Loucy (cell line): ENCODE measurements at regions not wholly inside any gene's neighbourhood (a gene's known extent, or its start where the extent isn't known, plus 50 kb on each side); places are given as distances from the start of the nearest gene placed in this dataset.

ENCODE experiments used
- H2AFZ ChIP-seq: fragments of 200-600 bp; sonication (generic); 2 replicates; pipeline ENCODE4 v1.6.0; 2016; ENCODE audit warnings: antibody characterized with exemption, mild to moderate bottlenecking, low read length, moderate library complexity
- H3F3A ChIP-seq: fragments of 200-600 bp; 2 replicates; pipeline ENCODE4 v1.6.0; 2016; ENCODE audit warnings: antibody characterized with exemption, low read depth, mild to moderate bottlenecking
- H3K27me3 ChIP-seq: fragments of 200-600 bp; sonication (generic); 2 replicates; pipeline ENCODE4 v1.6.1; 2014; ENCODE audit warnings: low read length, mild to moderate bottlenecking; ENCODE audit not compliant: insufficient read depth, poor library complexity, severe bottlenecking
- H3K36me3 ChIP-seq: fragments of 200-600 bp; sonication (generic); 2 replicates; pipeline ENCODE4 v1.6.1; 2016; ENCODE audit warnings: low read length; ENCODE audit not compliant: insufficient read depth
- H3K4me1 ChIP-seq: fragments of 200-600 bp; sonication (generic); 2 replicates; pipeline ENCODE4 v1.5.1; 2014; ENCODE audit warnings: low read length, mild to moderate bottlenecking; ENCODE audit not compliant: insufficient read depth, poor library complexity, severe bottlenecking
- H3K4me2 ChIP-seq: fragments of 200-600 bp; sonication (generic); 2 replicates; pipeline ENCODE4 v1.6.0; 2014; ENCODE audit warnings: antibody characterized with exemption, low read length, low read depth, mild to moderate bottlenecking; ENCODE audit not compliant: poor library complexity, severe bottlenecking
- H3K4me3 ChIP-seq: fragments of 200-600 bp; sonication (generic); 2 replicates; pipeline ENCODE4 v1.5.1; 2014; ENCODE audit warnings: low read length, mild to moderate bottlenecking, mixed read lengths; ENCODE audit not compliant: poor library complexity, severe bottlenecking
- H3K79me2 ChIP-seq: fragments of 200-600 bp; sonication (generic); 2 replicates; pipeline ENCODE4 v1.6.1; 2014; ENCODE audit warnings: low read length; ENCODE audit not compliant: insufficient read depth
- H3K9ac ChIP-seq: fragments of 200-600 bp; sonication (generic); 2 replicates; pipeline ENCODE4 v1.6.0; 2014; ENCODE audit warnings: mild to moderate bottlenecking, low read depth, low read length, moderate library complexity; ENCODE audit not compliant: poor library complexity, severe bottlenecking
- H3K9me2 ChIP-seq: fragments of 200-600 bp; sonication (generic); replicated peaks from 2 replicates; pipeline ENCODE4 v1.6.1; 2016; ENCODE audit warnings: low read depth, low read length, mixed read lengths
- H3K9me3 ChIP-seq: fragments of 200-600 bp; sonication (generic); 2 replicates; pipeline ENCODE4 v1.6.1; 2014; ENCODE audit warnings: mild to moderate bottlenecking, antibody characterized with exemption, low read length, low read depth; ENCODE audit not compliant: insufficient read depth
- H4K20me1 ChIP-seq: fragments of 200-600 bp; sonication (generic); 2 replicates; pipeline ENCODE4 v1.6.0; 2014; ENCODE audit warnings: antibody characterized with exemption, low read length, mild to moderate bottlenecking; ENCODE audit not compliant: insufficient read depth, poor library complexity, severe bottlenecking
- CTCF ChIP-seq: fragments of 200-600 bp; sonication (generic); conservative IDR thresholded peaks from 2 replicates; pipeline ENCODE4 v1.5.1; 2014; ENCODE audit warnings: mild to moderate bottlenecking, antibody characterized with exemption, low read length
- EZH2phosphoT487 ChIP-seq: fragments of 200-600 bp; IDR thresholded peaks from 2 replicates; pipeline ENCODE4 v1.6.1; 2018; ENCODE audit warnings: antibody characterized with exemption, mild to moderate bottlenecking, moderate library complexity, borderline replicate concordance

DNA sequence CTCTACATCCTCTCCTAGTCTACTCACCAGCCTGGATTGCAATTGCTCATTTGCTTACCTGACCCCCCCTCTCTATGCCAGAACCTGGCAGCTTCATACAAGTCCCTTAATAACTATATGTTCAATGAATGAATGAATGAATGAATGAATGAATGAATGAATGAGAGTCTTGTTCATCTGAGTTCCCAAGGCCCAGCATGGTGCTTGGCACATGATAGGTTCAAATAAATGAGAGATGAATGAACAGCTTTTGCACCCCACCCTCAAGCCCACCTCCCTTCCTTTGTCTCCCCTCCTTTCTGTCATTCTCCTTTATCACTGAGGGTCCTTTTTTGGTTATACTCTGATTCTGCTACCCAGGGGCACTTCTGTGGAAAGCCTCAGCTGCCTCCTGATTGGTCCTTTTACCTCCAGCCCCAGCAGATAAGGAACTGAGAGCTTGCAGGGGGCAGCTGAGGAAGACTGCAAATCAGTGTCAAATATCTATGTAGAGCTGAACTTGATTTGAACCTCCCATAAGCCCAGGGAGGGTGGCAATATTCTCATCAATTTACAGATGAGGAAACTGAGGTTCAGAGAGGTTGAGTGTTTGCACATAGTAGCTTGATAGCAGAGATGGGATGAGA lies 54.1 kb upstream of the CHRNB4 start:
- no peak overlapping the region for H3K4me3 ChIP-seq

GRCh38 chr15:78691851-78692421 lies 50.9 kb upstream of the CHRNB4 start:
- no peaks in the 10 kb centered on the region for H3K9me2 ChIP-seq
- no peak overlapping the region for H3K4me3 ChIP-seq
- H3K9ac ChIP-seq, result no peak overlapping the region
- H3K4me2 ChIP-seq, result no peak overlapping the region
- no peaks in the 10 kb centered on the region for H3K4me1 ChIP-seq
- H3K36me3 ChIP-seq, result no peaks in the 10 kb centered on the region
- no peaks in the 10 kb centered on the region for H3K27me3 ChIP-seq
- H3K79me2 ChIP-seq, result no peaks in the 10 kb centered on the region
- H3K9me3 ChIP-seq, result no peaks in the 10 kb centered on the region
- no peak overlapping the region for H2AFZ ChIP-seq
- H4K20me1 ChIP-seq, result no peaks in the 10 kb centered on the region
- no peaks in the 10 kb centered on the region for H3F3A ChIP-seq
- TF ChIP-seq EZH2phosphoT487, result no peak
- TF ChIP-seq CTCF, result no peak

More for the DNA sequence above, 54.1 kb upstream of the CHRNB4 start:
- Histone ChIP-seq H3K27me3 (no peaks in the 10 kb centered on the region), H2AFZ (no peak overlapping the region), H3K9me3 (no peaks in the 10 kb centered on the region), H4K20me1 (no peaks in the 10 kb centered on the region), H3K79me2 (no peaks in the 10 kb centered on the region), H3K4me2 (no peak overlapping the region), H3K9me2 (no peaks in the 10 kb centered on the region), H3F3A (no peaks in the 10 kb centered on the region), H3K9ac (no peak overlapping the region), H3K4me1 (no peaks in the 10 kb centered on the region), H3K36me3 (no peaks in the 10 kb centered on the region)
- no peak for TF ChIP-seq EZH2phosphoT487
- no peak for TF ChIP-seq CTCF

- Histone ChIP-seq H3K79me2 (no peaks in the 10 kb centered on the region), H3K4me1 (no peaks in the 10 kb centered on the region), H2AFZ (no peak overlapping the region), H3K9me2 (no peaks in the 10 kb centered on the region), H3K36me3 (no peaks in the 10 kb centered on the region), H3F3A (no peaks in the 10 kb centered on the region), H3K9ac (no peak overlapping the region), H3K4me3 (no peak overlapping the region), H3K4me2 (no peak overlapping the region), H4K20me1 (no peaks in the 10 kb centered on the region), H3K9me3 (no peaks in the 10 kb centered on the region), H3K27me3 (no peaks in the 10 kb centered on the region)
- TF ChIP-seq EZH2phosphoT487 (no peak), CTCF (no peak)
Measured at GRCh38 chr15:78691167-78691850, 50.3 kb upstream of the CHRNB4 start.
